ENCODE measurements at regions not wholly inside any gene's neighbourhood (a gene's known extent, or its start where the extent isn't known, plus 50 kb on each side); places are given as distances from the start of the nearest gene placed in this dataset.

GRCh38 chr2:145016711-145017110, 496.8 kb upstream of the ZEB2 start:
- TF ChIP-seq, protein P1, sequence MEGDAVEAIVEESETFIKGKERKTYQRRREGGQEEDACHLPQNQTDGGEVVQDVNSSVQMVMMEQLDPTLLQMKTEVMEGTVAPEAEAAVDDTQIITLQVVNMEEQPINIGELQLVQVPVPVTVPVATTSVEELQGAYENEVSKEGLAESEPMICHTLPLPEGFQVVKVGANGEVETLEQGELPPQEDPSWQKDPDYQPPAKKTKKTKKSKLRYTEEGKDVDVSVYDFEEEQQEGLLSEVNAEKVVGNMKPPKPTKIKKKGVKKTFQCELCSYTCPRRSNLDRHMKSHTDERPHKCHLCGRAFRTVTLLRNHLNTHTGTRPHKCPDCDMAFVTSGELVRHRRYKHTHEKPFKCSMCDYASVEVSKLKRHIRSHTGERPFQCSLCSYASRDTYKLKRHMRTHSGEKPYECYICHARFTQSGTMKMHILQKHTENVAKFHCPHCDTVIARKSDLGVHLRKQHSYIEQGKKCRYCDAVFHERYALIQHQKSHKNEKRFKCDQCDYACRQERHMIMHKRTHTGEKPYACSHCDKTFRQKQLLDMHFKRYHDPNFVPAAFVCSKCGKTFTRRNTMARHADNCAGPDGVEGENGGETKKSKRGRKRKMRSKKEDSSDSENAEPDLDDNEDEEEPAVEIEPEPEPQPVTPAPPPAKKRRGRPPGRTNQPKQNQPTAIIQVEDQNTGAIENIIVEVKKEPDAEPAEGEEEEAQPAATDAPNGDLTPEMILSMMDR (IDR thresholded peaks at IDR 0.05), result no peak
- no peak for TF ChIP-seq POLR2A (IDR thresholded peaks at IDR 0.05)
